ENCODE measurements at regions not wholly inside any gene's neighbourhood (a gene's known extent, or its start where the extent isn't known, plus 50 kb on each side); places are given as distances from the start of the nearest gene placed in this dataset.

DNA sequence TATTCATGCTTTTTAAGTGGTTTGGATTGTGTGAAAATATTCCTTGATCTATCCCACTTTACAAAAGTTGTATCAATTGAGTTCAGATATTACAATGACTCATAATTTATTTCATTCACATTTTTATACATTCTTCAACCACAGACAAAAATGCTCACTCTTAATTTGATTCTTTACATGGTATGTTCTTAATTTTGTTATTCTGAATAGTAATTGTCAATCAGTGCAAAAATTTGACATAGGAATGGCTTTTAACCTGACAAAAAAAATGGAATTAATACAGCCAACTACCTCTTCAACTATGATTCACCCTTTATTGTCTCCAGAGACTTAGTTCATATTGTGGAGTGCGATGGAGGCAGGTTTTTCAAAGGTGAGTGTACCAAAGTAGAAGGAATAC, 1002.4 kb upstream of the ADGRL4 start:
- TF ChIP-seq, protein P1, sequence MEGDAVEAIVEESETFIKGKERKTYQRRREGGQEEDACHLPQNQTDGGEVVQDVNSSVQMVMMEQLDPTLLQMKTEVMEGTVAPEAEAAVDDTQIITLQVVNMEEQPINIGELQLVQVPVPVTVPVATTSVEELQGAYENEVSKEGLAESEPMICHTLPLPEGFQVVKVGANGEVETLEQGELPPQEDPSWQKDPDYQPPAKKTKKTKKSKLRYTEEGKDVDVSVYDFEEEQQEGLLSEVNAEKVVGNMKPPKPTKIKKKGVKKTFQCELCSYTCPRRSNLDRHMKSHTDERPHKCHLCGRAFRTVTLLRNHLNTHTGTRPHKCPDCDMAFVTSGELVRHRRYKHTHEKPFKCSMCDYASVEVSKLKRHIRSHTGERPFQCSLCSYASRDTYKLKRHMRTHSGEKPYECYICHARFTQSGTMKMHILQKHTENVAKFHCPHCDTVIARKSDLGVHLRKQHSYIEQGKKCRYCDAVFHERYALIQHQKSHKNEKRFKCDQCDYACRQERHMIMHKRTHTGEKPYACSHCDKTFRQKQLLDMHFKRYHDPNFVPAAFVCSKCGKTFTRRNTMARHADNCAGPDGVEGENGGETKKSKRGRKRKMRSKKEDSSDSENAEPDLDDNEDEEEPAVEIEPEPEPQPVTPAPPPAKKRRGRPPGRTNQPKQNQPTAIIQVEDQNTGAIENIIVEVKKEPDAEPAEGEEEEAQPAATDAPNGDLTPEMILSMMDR (conservative IDR thresholded peaks at IDR 0.05; ENCODE audit: low read depth, low read length), result no peak
- TF ChIP-seq EZH2 (IDR thresholded peaks at IDR 0.05; ENCODE audit: borderline replicate concordance, low read depth, low read length, poor library complexity, severe bottlenecking), result no peak

Measured in A673 (cell line).